ENCODE measurements at regions not wholly inside any gene's neighbourhood (a gene's known extent, or its start where the extent isn't known, plus 50 kb on each side); places are given as distances from the start of the nearest gene placed in this dataset.

GRCh38 chr6:134447423-134447822, 129.5 kb upstream of the SGK1 start:
- TF ChIP-seq, protein P1, sequence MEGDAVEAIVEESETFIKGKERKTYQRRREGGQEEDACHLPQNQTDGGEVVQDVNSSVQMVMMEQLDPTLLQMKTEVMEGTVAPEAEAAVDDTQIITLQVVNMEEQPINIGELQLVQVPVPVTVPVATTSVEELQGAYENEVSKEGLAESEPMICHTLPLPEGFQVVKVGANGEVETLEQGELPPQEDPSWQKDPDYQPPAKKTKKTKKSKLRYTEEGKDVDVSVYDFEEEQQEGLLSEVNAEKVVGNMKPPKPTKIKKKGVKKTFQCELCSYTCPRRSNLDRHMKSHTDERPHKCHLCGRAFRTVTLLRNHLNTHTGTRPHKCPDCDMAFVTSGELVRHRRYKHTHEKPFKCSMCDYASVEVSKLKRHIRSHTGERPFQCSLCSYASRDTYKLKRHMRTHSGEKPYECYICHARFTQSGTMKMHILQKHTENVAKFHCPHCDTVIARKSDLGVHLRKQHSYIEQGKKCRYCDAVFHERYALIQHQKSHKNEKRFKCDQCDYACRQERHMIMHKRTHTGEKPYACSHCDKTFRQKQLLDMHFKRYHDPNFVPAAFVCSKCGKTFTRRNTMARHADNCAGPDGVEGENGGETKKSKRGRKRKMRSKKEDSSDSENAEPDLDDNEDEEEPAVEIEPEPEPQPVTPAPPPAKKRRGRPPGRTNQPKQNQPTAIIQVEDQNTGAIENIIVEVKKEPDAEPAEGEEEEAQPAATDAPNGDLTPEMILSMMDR (conservative IDR thresholded peaks at IDR 0.05; ENCODE audit: low read length): no peak
- TF ChIP-seq EZH2phosphoT487 (IDR thresholded peaks at IDR 0.05; ENCODE audit: borderline replicate concordance): no peak

Data from Loucy (cell line).